HUES48 (cell line): ENCODE measurements at regions not wholly inside any gene's neighbourhood (a gene's known extent, or its start where the extent isn't known, plus 50 kb on each side); places are given as distances from the start of the nearest gene placed in this dataset.

Source experiments
- H3K27ac ChIP-seq: one replicate; pipeline ENCODE4 v1.7.0; 2013; ENCODE audit warnings: low read depth, low read length, inconsistent platforms
- H3K27me3 ChIP-seq: 2 replicates; pipeline ENCODE4 v1.6.1; 2013; ENCODE audit warnings: mild to moderate bottlenecking, low read length; ENCODE audit not compliant: control insufficient read depth, insufficient read depth
- H3K36me3 ChIP-seq: 2 replicates; pipeline ENCODE4 v1.6.1; 2013; ENCODE audit warnings: low read length; ENCODE audit not compliant: control insufficient read depth, insufficient read depth
- H3K4me1 ChIP-seq: 2 replicates; pipeline ENCODE4 v1.6.1; 2013; ENCODE audit warnings: mild to moderate bottlenecking, low read length; ENCODE audit not compliant: control insufficient read depth, insufficient read depth
- H3K4me3 ChIP-seq: 2 replicates; pipeline ENCODE4 v1.5.1; 2013; ENCODE audit warnings: mild to moderate bottlenecking, low read depth, low read length
- H3K9ac ChIP-seq: 2 replicates; pipeline ENCODE4 v1.6.1; 2013; ENCODE audit warnings: mild to moderate bottlenecking, low read depth, low read length, moderate library complexity
- H3K9me3 ChIP-seq: 2 replicates; pipeline ENCODE4 v1.6.1; 2013; ENCODE audit warnings: low read length; ENCODE audit not compliant: control insufficient read depth, insufficient read depth

- Histone ChIP-seq H3K9me3 (no peaks in the 10 kb centered on the region), H3K27ac (no peak overlapping the region), H3K4me1 (no peaks in the 10 kb centered on the region), H3K4me3 (no peak overlapping the region), H3K27me3 (no peaks in the 10 kb centered on the region), H3K9ac (no peak overlapping the region), H3K36me3 (no peaks in the 10 kb centered on the region)
Measured at GRCh38 chr20:6228302-6228843, 105.5 kb upstream of the FERMT1 start.

GRCh38 chr20:6213311-6213710, 90.5 kb upstream of the FERMT1 start:
- no peaks in the 10 kb centered on the region for H3K4me1 ChIP-seq
- no peaks in the 10 kb centered on the region for H3K9me3 ChIP-seq
- no peaks in the 10 kb centered on the region for H3K36me3 ChIP-seq
- no peak overlapping the region for H3K9ac ChIP-seq
- no peak overlapping the region for H3K4me3 ChIP-seq
- no peaks in the 10 kb centered on the region for H3K27me3 ChIP-seq
- no peak overlapping the region for H3K27ac ChIP-seq

- Histone ChIP-seq H3K36me3 (no peaks in the 10 kb centered on the region), H3K9ac (no peak overlapping the region), H3K4me3 (no peak overlapping the region), H3K9me3 (no peaks in the 10 kb centered on the region), H3K27ac (no peak overlapping the region), H3K4me1 (no peaks in the 10 kb centered on the region), H3K27me3 (no peaks in the 10 kb centered on the region)
Measured at GRCh38 chr20:6212903-6213302, 90.1 kb upstream of the FERMT1 start.

DNA sequence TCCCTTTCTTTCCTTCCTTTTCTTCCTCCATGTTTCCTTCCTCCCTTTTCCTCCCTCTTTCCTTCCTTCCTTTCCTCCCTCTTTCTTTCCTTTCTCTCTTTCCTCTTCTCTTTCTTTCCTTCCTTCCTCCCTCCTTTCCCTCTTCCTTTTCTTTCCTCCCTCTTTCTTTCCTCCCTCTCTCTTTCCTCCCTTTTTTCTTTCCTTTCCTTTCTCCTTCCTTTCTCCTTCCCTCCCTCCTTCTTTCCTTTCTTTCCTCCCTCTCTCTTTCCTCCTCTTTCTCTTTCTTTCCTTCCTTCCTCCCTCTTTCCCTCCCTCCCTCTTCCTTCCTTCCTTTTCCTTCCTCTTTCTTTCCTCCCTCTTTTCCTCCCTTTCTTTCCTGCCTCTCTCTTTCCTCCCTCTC, 86.3 kb upstream of the FERMT1 start:
- Histone ChIP-seq H3K9ac (no peak overlapping the region), H3K27me3 (no peaks in the 10 kb centered on the region), H3K36me3 (no peaks in the 10 kb centered on the region), H3K4me3 (no peak overlapping the region), H3K4me1 (no peaks in the 10 kb centered on the region), H3K27ac (no peak overlapping the region), H3K9me3 (no peaks in the 10 kb centered on the region)

DNA sequence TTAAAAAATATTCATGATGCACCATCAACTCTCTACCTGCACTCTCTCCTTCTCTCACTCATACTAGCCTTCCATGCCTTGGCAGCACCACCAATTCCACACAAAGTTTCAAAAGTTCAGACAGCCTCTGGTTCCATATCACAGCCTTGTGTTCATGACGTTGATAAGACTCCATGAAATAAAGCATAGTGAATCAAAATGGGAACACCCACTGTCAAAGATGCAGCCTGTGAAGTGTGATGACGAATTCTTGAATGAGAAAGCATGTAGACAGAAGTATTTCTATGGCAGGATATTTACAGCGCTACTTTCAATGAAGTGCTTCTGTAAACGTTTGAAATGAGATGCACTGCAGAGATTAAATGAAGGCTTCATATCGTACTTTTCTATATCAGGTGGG, 77.3 kb upstream of the FERMT1 start:
- Histone ChIP-seq H3K4me1 (no peaks in the 10 kb centered on the region), H3K9me3 (no peaks in the 10 kb centered on the region), H3K9ac (no peak overlapping the region), H3K27ac (no peak overlapping the region), H3K36me3 (no peaks in the 10 kb centered on the region), H3K27me3 (no peaks in the 10 kb centered on the region), H3K4me3 (no peak overlapping the region)

- Histone ChIP-seq H3K27me3 (no peaks in the 10 kb centered on the region), H3K9ac (no peak overlapping the region), H3K9me3 (no peaks in the 10 kb centered on the region), H3K27ac (no peak overlapping the region), H3K4me3 (no peak overlapping the region), H3K4me1 (no peaks in the 10 kb centered on the region), H3K36me3 (no peaks in the 10 kb centered on the region)
Measured at GRCh38 chr20:6185268-6185667, 62.4 kb upstream of the FERMT1 start.

GRCh38 chr20:6184086-6184485, 61.3 kb upstream of the FERMT1 start:
- no peaks in the 10 kb centered on the region for H3K9me3 ChIP-seq
- H3K36me3 ChIP-seq = no peaks in the 10 kb centered on the region
- no peaks in the 10 kb centered on the region for H3K27me3 ChIP-seq
- H3K9ac ChIP-seq = no peak overlapping the region
- H3K4me1 ChIP-seq = no peaks in the 10 kb centered on the region
- H3K4me3 ChIP-seq = no peak overlapping the region
- H3K27ac ChIP-seq = no peak overlapping the region

DNA sequence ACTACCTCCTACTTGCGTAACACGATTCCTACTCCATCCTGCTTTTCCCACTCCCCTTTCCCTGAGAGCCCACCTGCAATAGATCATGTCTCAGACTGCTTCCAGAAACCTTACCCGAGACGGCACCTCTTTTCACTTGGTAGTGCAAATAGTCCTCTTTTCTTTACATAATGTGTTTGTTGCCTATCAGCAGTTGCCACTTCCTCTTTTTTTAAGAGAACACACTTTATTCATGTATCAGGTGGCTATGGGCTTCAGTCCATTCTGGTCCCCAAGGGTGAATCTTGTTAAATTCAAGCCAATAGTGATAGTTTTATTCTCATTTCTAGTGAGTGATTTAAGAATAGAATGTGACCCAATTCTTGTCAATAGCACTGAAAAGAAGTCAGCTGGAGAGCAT, 57.7 kb upstream of the FERMT1 start:
- Histone ChIP-seq H3K4me1 (no peaks in the 10 kb centered on the region), H3K36me3 (no peaks in the 10 kb centered on the region), H3K9ac (no peak overlapping the region), H3K4me3 (no peak overlapping the region), H3K27me3 (no peaks in the 10 kb centered on the region), H3K9me3 (no peaks in the 10 kb centered on the region), H3K27ac (no peak overlapping the region)

DNA sequence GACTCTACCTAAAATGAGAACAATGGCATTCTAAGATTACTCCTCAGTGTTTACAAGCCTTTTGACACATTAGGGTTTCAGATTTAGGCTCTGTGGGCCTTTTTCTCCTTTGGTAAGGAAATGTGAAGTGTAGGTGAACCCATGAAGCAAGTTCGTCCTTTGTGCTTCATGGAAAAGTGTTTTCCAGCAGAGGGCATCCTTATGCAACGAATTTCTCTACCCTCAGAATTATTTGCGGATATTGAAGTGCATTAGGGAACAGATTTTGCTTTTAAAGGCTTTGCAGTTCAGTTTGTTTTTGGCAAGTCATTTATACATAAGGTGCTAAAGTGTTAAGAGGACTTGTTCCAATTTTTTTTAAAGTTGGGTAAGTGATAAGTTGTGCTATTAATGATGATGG, 55.7 kb upstream of the FERMT1 start:
- H3K36me3 ChIP-seq = no peaks in the 10 kb centered on the region
- H3K27ac ChIP-seq = no peak overlapping the region
- no peaks in the 10 kb centered on the region for H3K9me3 ChIP-seq
- no peak overlapping the region for H3K4me3 ChIP-seq
- no peaks in the 10 kb centered on the region for H3K4me1 ChIP-seq
- H3K9ac ChIP-seq = no peak overlapping the region
- no peaks in the 10 kb centered on the region for H3K27me3 ChIP-seq

- H3K9me3 ChIP-seq = no peaks in the 10 kb centered on the region
- no peak overlapping the region for H3K4me3 ChIP-seq
- no peaks in the 10 kb centered on the region for H3K36me3 ChIP-seq
- H3K4me1 ChIP-seq = no peaks in the 10 kb centered on the region
- no peak overlapping the region for H3K27ac ChIP-seq
- no peak overlapping the region for H3K9ac ChIP-seq
- no peaks in the 10 kb centered on the region for H3K27me3 ChIP-seq
Measured at GRCh38 chr20:6173481-6173880, 50.7 kb upstream of the FERMT1 start.
